Smooth muscle cell (in vitro differentiated cells): ENCODE measurements at regions not wholly inside any gene's neighbourhood (a gene's known extent, or its start where the extent isn't known, plus 50 kb on each side); places are given as distances from the start of the nearest gene placed in this dataset.
"Not testable (repeated sequence)": the region's sequence is repeated elsewhere in the genome, so short reads cannot be mapped to it uniquely, and the experiment has no call there.

Experiments used
- DNase-seq: peaks from one replicate; lab custom pipeline; 2025; ENCODE audit not compliant: unreplicated experiment; lab: John Stamatoyannopoulos, UW
- H2AFZ ChIP-seq: fragments of 200-600 bp; sonication (generic); 2 replicates; pipeline ENCODE4 v1.6.0; 2016; ENCODE audit warnings: antibody characterized with exemption, low read depth, mild to moderate bottlenecking
- H3F3A ChIP-seq: fragments of 200-600 bp; sonication (generic); 2 replicates; pipeline ENCODE4 v1.6.0; 2017; ENCODE audit warnings: antibody characterized with exemption, low read depth
- H3K27ac ChIP-seq: fragments of 200-600 bp; sonication (generic); 2 replicates; pipeline ENCODE4 v1.5.1; 2016; ENCODE audit warnings: low read depth, mild to moderate bottlenecking
- H3K27me3 ChIP-seq: fragments of 200-600 bp; sonication (generic); 2 replicates; pipeline ENCODE4 v1.6.1; 2016; ENCODE audit warnings: low read depth, mild to moderate bottlenecking
- H3K36me3 ChIP-seq: fragments of 200-600 bp; sonication (generic); 2 replicates; pipeline ENCODE4 v1.5.1; 2016; ENCODE audit warnings: low read depth
- H3K4me1 ChIP-seq: fragments of 200-600 bp; sonication (generic); 2 replicates; pipeline ENCODE4 v1.5.1; 2016; ENCODE audit warnings: low read depth
- H3K4me2 ChIP-seq: fragments of 200-600 bp; sonication (generic); 2 replicates; pipeline ENCODE4 v1.6.0; 2016; ENCODE audit warnings: mild to moderate bottlenecking
- H3K4me3 ChIP-seq: fragments of 200-600 bp; sonication (generic); 2 replicates; pipeline ENCODE4 v1.5.1; 2016; ENCODE audit warnings: mild to moderate bottlenecking
- H3K79me2 ChIP-seq: fragments of 200-600 bp; sonication (generic); 2 replicates; pipeline ENCODE4 v1.6.0; 2016; ENCODE audit warnings: low read depth, mild to moderate bottlenecking
- H3K9ac ChIP-seq: fragments of 200-600 bp; sonication (generic); 2 replicates; pipeline ENCODE4 v1.6.0; 2016; ENCODE audit warnings: low read depth
- H3K9me3 ChIP-seq: fragments of 200-600 bp; sonication (generic); replicated peaks from 2 replicates; pipeline ENCODE4 v1.5.1; 2016; ENCODE audit warnings: low read depth
- H4K20me1 ChIP-seq: fragments of 200-600 bp; sonication (generic); 2 replicates; pipeline ENCODE4 v1.6.0; 2016; ENCODE audit warnings: low read depth
- WGBS: methylation state at CpG from one replicate; pipeline ENCODE4 v1.1.7; 2016; ENCODE audit warnings: low lambda C conversion rate; 5-methylcytosine and 5-hydroxymethylcytosine counted together

DNA sequence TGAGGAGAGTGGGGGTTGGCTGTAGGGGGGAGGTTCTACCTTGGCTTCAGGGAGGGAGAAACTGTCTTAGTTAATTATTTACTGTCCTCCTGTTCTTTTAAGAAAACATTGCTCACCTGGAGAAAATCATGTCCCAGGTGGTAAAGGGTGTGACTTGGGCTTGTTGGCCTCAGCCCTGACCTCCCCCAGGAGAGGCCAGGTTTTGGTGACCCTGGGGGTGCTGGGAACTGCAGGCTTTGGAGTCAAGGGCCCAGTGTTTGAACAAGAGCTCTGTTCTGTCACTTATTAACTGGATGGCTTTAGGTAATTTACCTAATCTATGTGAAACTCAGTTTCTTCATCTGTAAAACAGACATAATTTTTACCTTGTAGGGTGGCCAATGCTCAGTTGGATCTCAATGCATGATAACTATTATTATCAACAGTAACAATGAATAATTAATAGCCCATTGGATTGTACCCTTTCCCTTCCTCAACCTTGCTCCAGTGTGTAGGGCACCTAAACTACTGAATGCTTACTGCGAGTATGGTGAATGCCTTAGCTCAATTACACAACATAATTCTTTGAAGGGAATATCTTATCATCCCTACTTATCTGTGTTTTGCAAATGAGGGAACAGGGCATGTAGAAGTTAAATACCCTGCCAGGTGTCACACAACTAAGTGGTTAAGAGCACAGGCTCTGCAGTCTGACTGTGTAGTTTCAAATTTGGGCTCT is 959.4 kb upstream of the DEFB115 start:
- not testable (repeated sequence) for H3K9ac ChIP-seq, H4K20me1 ChIP-seq, H3F3A ChIP-seq, H3K4me2 ChIP-seq, H3K27me3 ChIP-seq, H3K4me1 ChIP-seq, DNase-seq, H3K36me3 ChIP-seq, H3K4me3 ChIP-seq, H3K79me2 ChIP-seq, H3K27ac ChIP-seq, H2AFZ ChIP-seq, H3K9me3 ChIP-seq
- 70% methylated on average over 1 of the region's 1 CpG for WGBS

DNA sequence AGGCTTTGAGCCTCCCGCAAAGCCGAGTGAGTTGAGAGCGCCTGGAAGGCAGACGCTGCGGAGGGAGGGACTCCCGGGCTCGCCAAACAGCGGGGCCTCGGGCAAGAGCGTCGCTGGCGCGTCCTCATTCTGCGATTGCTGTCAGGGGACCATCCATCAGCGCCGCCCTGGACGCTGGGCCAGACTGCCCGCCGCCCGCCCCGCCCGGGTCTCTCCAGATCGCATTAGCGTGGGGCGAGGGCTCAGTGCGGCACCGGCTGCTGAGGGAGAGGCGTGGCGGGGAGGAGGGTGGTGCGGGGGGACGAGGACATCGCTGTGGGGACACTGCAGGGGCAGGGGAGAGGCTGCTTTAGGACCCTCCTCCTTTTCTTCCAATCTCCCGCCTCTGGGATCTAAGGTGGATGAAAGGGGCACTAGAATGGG is 957.2 kb upstream of the DEFB115 start:
- not testable (repeated sequence) for H3K9me3 ChIP-seq, H2AFZ ChIP-seq, H3K79me2 ChIP-seq, H3K9ac ChIP-seq, H3K27ac ChIP-seq, H3K4me1 ChIP-seq, H3K36me3 ChIP-seq, H3F3A ChIP-seq, H3K4me2 ChIP-seq, H4K20me1 ChIP-seq, H3K4me3 ChIP-seq, H3K27me3 ChIP-seq, DNase-seq
- 81% methylated on average over 30 of the region's 33 CpGs for WGBS

DNA sequence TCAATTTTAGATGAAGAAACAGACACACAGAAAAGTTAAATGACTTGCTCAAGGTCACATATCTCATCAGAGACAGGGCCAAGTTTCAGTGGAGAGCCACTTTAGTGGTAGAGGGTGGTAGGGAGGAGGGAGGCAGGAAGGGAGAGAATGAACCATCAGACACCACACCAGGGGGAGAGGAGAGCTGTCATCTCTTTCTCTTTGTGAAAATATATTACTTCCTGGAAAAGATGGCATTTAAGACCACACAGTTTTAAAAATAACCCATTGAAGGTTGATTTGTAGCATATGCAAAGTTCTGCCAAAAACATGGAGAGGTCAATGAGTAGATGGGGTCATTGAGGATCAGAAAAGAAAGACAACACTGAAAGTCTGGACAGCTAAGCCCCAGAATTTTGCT is 954.7 kb upstream of the DEFB115 start:
- not testable (repeated sequence) for H3K4me2 ChIP-seq, H4K20me1 ChIP-seq, H3K27me3 ChIP-seq, DNase-seq, H3K36me3 ChIP-seq, H3K27ac ChIP-seq, H3K79me2 ChIP-seq, H3K4me1 ChIP-seq, H3K9ac ChIP-seq, H3K9me3 ChIP-seq, H2AFZ ChIP-seq, H3K4me3 ChIP-seq, H3F3A ChIP-seq

GRCh38 chr20:30309938-30310337 is 947.5 kb upstream of the DEFB115 start:
- not testable (repeated sequence) for H3K4me1 ChIP-seq, H4K20me1 ChIP-seq, H3K27ac ChIP-seq, H3K36me3 ChIP-seq, H3F3A ChIP-seq, H3K27me3 ChIP-seq, H3K9me3 ChIP-seq, H3K4me3 ChIP-seq, H3K79me2 ChIP-seq, H3K9ac ChIP-seq, DNase-seq, H2AFZ ChIP-seq, H3K4me2 ChIP-seq
- WGBS: 33% methylated on average over 1 of the region's 1 CpG

DNA sequence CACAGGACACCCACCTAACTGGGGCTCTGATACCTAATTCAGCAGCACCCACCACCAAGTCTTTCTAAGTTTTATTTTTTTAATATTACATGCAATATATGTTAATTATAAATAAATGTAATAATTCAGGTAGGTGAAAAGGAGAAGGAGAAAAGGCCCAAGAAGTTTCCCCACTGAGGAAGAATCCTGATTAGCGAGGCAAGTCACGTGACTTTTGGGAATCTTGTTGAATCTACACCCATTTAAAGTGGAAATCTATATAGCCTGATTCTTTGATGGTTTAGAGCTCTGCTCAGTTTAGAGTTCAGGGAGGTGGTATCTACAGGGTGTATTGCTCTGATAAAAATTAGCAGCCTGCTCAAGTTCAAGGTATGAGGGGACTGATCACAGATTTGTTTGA is 947.1 kb upstream of the DEFB115 start:
- not testable (repeated sequence) for H3K9ac ChIP-seq, H3K36me3 ChIP-seq, DNase-seq, H3F3A ChIP-seq, H3K79me2 ChIP-seq, H3K9me3 ChIP-seq, H3K4me3 ChIP-seq, H3K27ac ChIP-seq, H3K4me2 ChIP-seq, H4K20me1 ChIP-seq, H3K4me1 ChIP-seq, H2AFZ ChIP-seq, H3K27me3 ChIP-seq
- whole genome bisulfite sequencing: 60% methylated on average over 2 of the region's 2 CpGs

DNA sequence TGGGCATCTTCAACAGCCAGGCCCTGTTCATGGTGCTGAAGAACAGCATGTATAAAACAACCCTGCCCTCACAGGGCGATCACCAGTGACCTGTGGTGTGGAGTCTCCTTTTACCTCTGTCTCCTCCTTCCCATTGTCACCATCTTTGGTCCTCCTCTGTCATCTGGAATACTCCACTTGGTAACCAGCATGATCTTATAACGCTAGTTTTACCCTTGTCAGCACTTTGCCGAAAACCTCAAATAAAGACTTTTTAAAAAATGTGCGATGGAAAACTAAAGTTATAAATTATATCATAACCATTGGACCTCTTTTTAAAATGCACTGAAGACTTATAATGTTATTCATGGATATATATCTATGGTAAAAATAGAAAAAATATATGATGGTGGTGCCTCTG is 945.2 kb upstream of the DEFB115 start:
- H2AFZ ChIP-seq, H3K9me3 ChIP-seq, H3K79me2 ChIP-seq, H3K36me3 ChIP-seq, H3K27me3 ChIP-seq, H4K20me1 ChIP-seq, H3K27ac ChIP-seq, H3K4me3 ChIP-seq, H3K9ac ChIP-seq, H3K4me2 ChIP-seq, DNase-seq, H3K4me1 ChIP-seq, H3F3A ChIP-seq: not testable (repeated sequence)
- WGBS: 77% methylated on average over 4 of the region's 4 CpGs

- not testable (repeated sequence) for H3K79me2 ChIP-seq, H3K36me3 ChIP-seq, H3K4me1 ChIP-seq, H3K4me2 ChIP-seq, H3K27ac ChIP-seq, H3K27me3 ChIP-seq, H3F3A ChIP-seq, DNase-seq, H3K4me3 ChIP-seq, H4K20me1 ChIP-seq, H3K9me3 ChIP-seq, H2AFZ ChIP-seq, H3K9ac ChIP-seq
- 40% methylated on average over 1 of the region's 1 CpG for WGBS
These were observed 943.8 kb upstream of the DEFB115 start for GRCh38 chr20:30313660-30314059.

GRCh38 chr20:30316063-30316462 is 941.4 kb upstream of the DEFB115 start:
- H3K9me3 ChIP-seq, H3K4me3 ChIP-seq, H3K9ac ChIP-seq, DNase-seq, H3K4me1 ChIP-seq, H3K27ac ChIP-seq, H3F3A ChIP-seq, H2AFZ ChIP-seq, H4K20me1 ChIP-seq, H3K79me2 ChIP-seq, H3K4me2 ChIP-seq, H3K36me3 ChIP-seq, H3K27me3 ChIP-seq: not testable (repeated sequence)
- WGBS: 88% methylated on average over 13 of the region's 23 CpGs
